HG02885 (cell line): ENCODE measurements at regions not wholly inside any gene's neighbourhood (a gene's known extent, or its start where the extent isn't known, plus 50 kb on each side); places are given as distances from the start of the nearest gene placed in this dataset.

ENCODE experiments used
- ATAC-seq: cut with Tn5 transposase; IDR thresholded peaks from one replicate; pipeline ENCODE4 v1.9.1; 2021; ENCODE audit warnings: mild to moderate bottlenecking; ENCODE audit not compliant: unreplicated experiment, poor library complexity

DNA sequence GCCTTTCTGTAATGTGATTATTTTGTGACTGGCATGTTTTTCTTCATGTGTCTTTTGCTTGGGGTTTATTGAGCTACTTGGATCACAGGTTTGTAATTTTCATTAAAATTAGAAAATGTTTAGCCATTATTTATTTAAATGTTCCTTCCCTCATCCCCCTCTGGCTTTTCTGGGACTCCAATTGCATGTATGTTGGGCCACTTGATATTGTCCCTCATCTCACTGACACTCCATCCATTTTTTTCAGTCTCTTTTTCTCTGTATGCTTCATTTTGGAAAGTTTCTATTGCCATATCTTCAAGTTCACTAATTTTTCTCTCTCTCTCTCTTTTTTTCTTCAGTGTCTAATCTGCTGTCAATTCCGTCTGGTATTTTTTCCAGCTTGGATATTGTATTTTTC, 390.1 kb downstream of the PRDM2 start:
- ATAC-seq: no peak

- no peak for ATAC-seq
These were observed 390.5 kb downstream of the PRDM2 start for GRCh38 chr1:14090531-14090930.

GRCh38 chr1:14094611-14095400, 394.8 kb downstream of the PRDM2 start:
- no peak for ATAC-seq

DNA sequence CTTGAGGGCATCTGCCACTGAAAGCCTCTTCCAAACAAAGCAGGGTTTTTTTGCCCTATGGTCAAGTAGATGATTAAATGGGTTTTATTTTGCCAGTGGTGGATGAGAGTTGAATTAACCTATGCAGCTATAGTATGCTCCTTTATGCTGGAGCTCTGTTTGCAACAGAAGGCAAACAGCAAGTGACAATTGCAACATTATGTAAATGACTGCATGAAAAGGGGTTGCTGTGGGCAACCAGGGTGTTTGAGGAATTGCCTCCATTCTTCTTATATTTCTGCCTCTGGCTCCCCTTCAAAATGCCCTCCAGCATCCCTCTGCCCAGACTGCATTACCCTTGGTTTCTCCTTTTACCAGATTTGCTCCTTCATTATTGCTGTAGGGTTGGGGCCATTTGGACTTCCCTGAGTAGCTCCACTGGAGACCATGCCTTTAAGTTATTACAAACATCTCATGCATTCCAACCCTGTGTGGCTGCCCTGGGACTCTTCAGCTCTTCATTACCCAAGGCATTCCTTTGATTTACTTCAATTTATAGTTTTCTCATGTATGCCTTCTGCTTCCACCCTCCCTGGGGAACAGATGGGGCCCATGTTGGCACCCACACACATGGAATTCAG, 398.4 kb downstream of the PRDM2 start:
- no peak for ATAC-seq

DNA sequence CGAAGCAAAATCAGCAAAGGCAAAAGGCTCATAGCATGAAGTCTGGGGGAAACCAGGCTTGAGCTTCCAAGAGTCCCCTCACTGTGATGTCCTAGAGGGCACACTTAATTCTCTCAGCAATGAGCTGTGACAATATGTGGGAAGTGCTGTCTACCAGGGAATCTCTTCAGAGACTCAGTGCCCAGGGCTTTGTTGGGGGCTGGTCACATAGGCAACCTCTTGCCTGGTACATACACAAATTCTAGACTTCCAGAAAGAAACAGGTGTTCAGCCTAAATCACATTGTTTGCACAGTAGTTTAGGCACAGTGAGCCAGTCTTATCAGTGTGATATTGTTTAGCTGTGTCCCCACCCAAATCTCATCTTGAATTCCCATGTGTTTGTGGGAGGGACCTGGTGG, 400.5 kb downstream of the PRDM2 start:
- ATAC-seq: no peak

- no peak for ATAC-seq
These were observed 400.9 kb downstream of the PRDM2 start for GRCh38 chr1:14100919-14101318.

- ATAC-seq: no peak
These were observed 402.2 kb downstream of the PRDM2 start for GRCh38 chr1:14102180-14102579.

GRCh38 chr1:14103878-14104430, 404.0 kb downstream of the PRDM2 start:
- no peak for ATAC-seq

DNA sequence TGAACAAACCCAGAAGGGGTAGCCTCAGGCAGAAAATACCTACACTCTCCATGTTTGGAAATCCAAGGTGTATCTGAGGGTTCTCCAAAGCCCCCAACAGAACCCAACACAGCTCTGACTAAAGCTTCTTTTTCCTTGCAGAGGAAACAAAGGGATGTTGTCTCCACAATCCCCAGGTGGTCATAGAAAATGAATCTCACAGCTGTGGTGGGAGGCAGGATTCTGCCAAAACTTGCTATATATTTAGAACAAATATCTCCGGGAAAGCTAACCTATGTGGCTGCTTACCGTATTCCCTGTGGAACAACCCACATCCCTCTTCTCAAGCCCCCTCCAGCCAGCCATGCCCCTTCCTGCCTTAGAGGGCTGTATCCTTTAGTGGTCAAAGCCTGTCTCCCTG, 406.1 kb downstream of the PRDM2 start:
- no peak for ATAC-seq

DNA sequence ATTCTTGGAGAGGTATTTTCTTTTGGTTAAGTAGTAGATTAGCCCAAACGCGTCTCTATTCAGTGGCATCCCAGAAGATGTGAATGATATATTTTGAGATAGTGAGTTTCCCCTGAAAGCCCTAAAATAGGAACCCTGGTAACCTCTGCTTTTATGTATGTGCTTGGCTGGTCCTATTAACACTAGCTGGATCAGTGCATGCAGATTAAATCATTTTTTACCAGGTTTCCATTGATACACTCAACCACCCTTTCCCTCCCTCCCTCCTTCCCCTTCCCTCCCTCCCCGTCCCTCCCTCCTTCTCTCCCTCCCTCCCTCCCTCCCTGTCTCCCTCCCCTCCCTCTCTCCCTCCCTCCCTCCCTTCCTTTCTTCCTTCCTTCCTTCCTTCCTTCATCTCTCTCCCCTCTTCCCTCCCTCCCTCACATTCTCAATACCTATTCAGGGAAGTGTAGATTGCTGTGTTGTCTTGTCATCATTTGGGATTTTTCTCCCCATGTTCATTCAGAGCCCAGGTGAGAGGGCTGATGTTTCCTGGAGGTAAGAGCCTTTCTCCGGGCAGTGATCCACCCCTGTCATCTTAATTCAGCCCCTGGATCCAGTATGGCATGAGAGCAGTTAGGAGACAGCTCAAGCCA, 406.8 kb downstream of the PRDM2 start:
- no peak for ATAC-seq

DNA sequence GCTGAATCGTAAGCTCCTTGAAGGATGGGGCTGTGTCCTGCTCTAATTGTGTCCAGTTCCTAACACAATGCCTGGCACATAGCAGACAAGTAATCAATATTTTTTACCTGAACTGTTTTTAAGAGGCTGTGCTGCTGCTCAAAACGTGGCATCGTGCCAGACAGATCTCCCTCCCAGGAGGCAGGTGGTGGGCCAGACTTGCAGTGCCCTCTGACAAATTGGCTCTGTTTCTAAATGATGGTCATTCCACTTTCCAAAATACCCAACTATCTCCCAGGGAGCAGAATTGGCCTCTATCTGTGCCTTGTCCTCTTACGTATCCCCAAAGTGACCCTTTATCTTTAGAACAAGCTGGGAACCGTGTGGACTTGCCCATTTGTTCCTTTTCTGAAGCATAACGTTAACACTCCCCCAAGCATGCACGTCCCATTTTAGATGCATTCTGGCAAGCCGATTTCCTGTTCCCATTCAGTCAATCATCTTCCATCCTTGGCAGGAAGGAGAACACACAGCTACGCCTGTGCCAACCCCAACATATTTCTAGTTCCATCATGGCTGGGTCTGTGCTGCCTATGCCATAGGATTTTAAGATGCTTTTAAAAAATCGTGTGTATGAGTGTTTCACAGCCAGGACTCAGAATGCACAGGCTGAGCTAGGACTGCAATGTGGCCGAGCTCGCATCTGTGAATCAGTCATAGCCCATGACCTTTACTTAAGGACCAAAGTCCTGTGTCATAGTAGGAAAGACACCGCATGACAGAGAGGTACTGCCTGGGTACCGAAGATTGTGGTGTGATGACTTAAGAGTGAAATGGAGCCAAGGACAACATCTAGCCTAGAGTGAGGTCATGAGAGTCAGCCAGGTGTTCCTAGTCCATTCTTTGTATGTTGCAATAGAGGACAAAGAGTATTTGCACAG, 408.6 kb downstream of the PRDM2 start:
- ATAC-seq: no peak

- no peak for ATAC-seq
These were observed 409.3 kb downstream of the PRDM2 start for GRCh38 chr1:14109276-14109635.

DNA sequence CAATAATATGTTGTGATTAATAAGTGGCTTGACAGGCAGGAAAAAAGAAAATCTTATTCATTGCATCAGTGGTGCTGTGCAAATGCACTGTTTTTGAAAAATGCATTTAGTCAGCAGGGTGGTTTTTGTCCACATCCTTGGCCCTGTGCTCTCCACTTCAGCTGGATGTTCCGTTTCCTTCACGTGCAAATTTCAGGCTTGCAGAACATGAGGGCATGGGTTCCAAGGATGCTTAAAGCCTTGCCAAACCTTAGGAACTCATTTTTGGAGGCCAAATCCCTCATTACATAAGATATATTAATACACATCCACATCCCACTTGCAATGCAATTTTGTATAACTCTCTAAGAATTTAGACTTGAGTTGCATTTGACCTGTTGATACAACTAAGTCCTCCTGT, 410.1 kb downstream of the PRDM2 start:
- no peak for ATAC-seq

DNA sequence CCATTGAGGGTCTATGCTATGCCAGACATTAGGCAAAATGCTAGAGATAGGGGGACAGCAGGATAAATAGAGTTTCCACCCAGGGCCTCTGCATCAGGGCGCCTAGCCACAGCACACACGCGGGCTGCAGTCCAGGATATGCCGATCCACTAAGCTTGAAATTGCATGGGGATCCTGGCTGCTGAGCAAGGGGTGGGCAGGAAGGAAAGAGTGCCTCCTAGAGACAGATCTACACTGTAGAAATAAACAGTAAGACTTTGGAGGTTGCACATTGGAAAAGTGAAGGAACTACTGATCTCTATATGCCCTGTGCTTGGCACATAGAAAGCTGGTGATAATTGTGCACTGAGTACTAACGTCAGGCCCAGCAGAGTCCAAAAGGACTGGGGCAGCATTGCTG, 411.1 kb downstream of the PRDM2 start:
- ATAC-seq: no peak

DNA sequence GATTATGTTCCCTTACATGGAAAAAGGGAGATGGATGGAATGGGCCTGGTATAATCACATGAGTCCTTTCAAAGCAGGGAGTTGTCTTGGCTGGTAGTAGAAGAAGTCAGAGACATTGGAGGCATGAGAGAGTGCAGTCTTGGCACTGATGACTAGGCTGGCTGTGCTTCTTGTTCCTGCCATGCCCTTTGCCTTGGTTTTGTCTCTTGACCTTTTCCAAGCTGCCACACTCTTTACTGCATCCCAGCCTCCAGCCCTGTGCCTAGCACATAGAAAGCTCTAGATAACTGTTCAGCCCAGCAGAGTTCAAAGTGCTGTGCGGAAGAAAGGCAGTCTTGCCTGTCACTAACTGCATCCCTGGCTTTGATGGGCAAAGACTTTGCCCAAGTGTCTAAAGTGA, 412.6 kb downstream of the PRDM2 start:
- no peak for ATAC-seq

- no peak for ATAC-seq
These were observed 413.3 kb downstream of the PRDM2 start for GRCh38 chr1:14113271-14113670.

GRCh38 chr1:14113841-14114567, 414.0 kb downstream of the PRDM2 start:
- no peak for ATAC-seq

DNA sequence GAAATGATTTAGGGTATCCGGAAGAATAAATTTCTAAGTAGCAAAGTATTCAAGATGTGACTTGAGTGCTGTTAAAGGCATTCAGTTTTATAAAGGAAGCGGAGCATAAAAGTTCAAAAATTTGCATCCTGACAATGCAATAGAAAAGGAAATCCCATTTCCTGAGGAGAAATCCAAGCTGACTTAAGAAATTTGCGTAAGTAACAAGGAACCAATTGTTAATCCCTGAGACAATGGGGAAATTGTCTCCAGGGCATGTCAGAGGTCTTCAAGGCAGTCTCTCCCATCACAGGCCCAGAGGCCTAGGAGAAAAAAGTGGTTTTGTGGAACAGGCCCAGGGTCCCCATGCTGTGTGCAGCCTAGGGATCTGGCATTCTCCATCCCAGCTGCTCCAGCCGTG, 416.0 kb downstream of the PRDM2 start:
- no peak for ATAC-seq

- ATAC-seq: no peak
These were observed 417.7 kb downstream of the PRDM2 start for GRCh38 chr1:14117700-14118099.
